HG02610 (cell line): ENCODE measurements at regions not wholly inside any gene's neighbourhood (a gene's known extent, or its start where the extent isn't known, plus 50 kb on each side); places are given as distances from the start of the nearest gene placed in this dataset.

ENCODE experiments used
- ATAC-seq: cut with Tn5 transposase; IDR thresholded peaks from one replicate; pipeline ENCODE4 v1.9.1; 2021; ENCODE audit warnings: mild to moderate bottlenecking, moderate library complexity; ENCODE audit not compliant: unreplicated experiment

GRCh38 chr20:50242548-50242862 lies 51.9 kb downstream of the CEBPB start:
- no peak for ATAC-seq

- no peak for ATAC-seq
These were observed 52.4 kb downstream of the CEBPB start for GRCh38 chr20:50242863-50243609.

GRCh38 chr20:50243610-50244351 lies 53.2 kb downstream of the CEBPB start:
- ATAC-seq = no peak

- ATAC-seq = no peak
These were observed 53.9 kb downstream of the CEBPB start for GRCh38 chr20:50244352-50245149.

GRCh38 chr20:50245498-50246366 lies 55.1 kb downstream of the CEBPB start:
- no peak for ATAC-seq

- ATAC-seq = no peak
These were observed 56.0 kb downstream of the CEBPB start for GRCh38 chr20:50246367-50247195.

GRCh38 chr20:50247196-50248094 lies 56.8 kb downstream of the CEBPB start:
- ATAC-seq = no peak

GRCh38 chr20:50248104-50248641 lies 57.5 kb downstream of the CEBPB start:
- no peak for ATAC-seq

GRCh38 chr20:50249447-50250388 lies 59.1 kb downstream of the CEBPB start:
- ATAC-seq = no peak

GRCh38 chr20:50250679-50251382 lies 60.2 kb downstream of the CEBPB start:
- ATAC-seq = no peak

- no peak for ATAC-seq
These were observed 60.7 kb downstream of the CEBPB start for GRCh38 chr20:50251383-50251748.

- ATAC-seq = no peak
These were observed 61.4 kb downstream of the CEBPB start for GRCh38 chr20:50251992-50252511.

- no peak for ATAC-seq
These were observed 62.1 kb downstream of the CEBPB start for GRCh38 chr20:50252701-50253100.

GRCh38 chr20:50253101-50253500 lies 62.5 kb downstream of the CEBPB start:
- no peak for ATAC-seq

GRCh38 chr20:50254466-50255079 lies 63.9 kb downstream of the CEBPB start:
- no peak for ATAC-seq

GRCh38 chr20:50256577-50256976 lies 65.9 kb downstream of the CEBPB start:
- ATAC-seq = no peak
